Loucy (cell line): ENCODE measurements at regions not wholly inside any gene's neighbourhood (a gene's known extent, or its start where the extent isn't known, plus 50 kb on each side); places are given as distances from the start of the nearest gene placed in this dataset.

Experiments
- H2AFZ ChIP-seq: fragments of 200-600 bp; sonication (generic); 2 replicates; pipeline ENCODE4 v1.6.0; 2016; ENCODE audit warnings: antibody characterized with exemption, mild to moderate bottlenecking, low read length, moderate library complexity
- H3F3A ChIP-seq: fragments of 200-600 bp; 2 replicates; pipeline ENCODE4 v1.6.0; 2016; ENCODE audit warnings: antibody characterized with exemption, low read depth, mild to moderate bottlenecking
- H3K27me3 ChIP-seq: fragments of 200-600 bp; sonication (generic); 2 replicates; pipeline ENCODE4 v1.6.1; 2014; ENCODE audit warnings: low read length, mild to moderate bottlenecking; ENCODE audit not compliant: insufficient read depth, poor library complexity, severe bottlenecking
- H3K36me3 ChIP-seq: fragments of 200-600 bp; sonication (generic); 2 replicates; pipeline ENCODE4 v1.6.1; 2016; ENCODE audit warnings: low read length; ENCODE audit not compliant: insufficient read depth
- H3K4me1 ChIP-seq: fragments of 200-600 bp; sonication (generic); 2 replicates; pipeline ENCODE4 v1.5.1; 2014; ENCODE audit warnings: low read length, mild to moderate bottlenecking; ENCODE audit not compliant: insufficient read depth, poor library complexity, severe bottlenecking
- H3K4me2 ChIP-seq: fragments of 200-600 bp; sonication (generic); 2 replicates; pipeline ENCODE4 v1.6.0; 2014; ENCODE audit warnings: antibody characterized with exemption, low read length, low read depth, mild to moderate bottlenecking; ENCODE audit not compliant: poor library complexity, severe bottlenecking
- H3K4me3 ChIP-seq: fragments of 200-600 bp; sonication (generic); 2 replicates; pipeline ENCODE4 v1.5.1; 2014; ENCODE audit warnings: low read length, mild to moderate bottlenecking, mixed read lengths; ENCODE audit not compliant: poor library complexity, severe bottlenecking
- H3K79me2 ChIP-seq: fragments of 200-600 bp; sonication (generic); 2 replicates; pipeline ENCODE4 v1.6.1; 2014; ENCODE audit warnings: low read length; ENCODE audit not compliant: insufficient read depth
- H3K9ac ChIP-seq: fragments of 200-600 bp; sonication (generic); 2 replicates; pipeline ENCODE4 v1.6.0; 2014; ENCODE audit warnings: mild to moderate bottlenecking, low read depth, low read length, moderate library complexity; ENCODE audit not compliant: poor library complexity, severe bottlenecking
- H3K9me2 ChIP-seq: fragments of 200-600 bp; sonication (generic); replicated peaks from 2 replicates; pipeline ENCODE4 v1.6.1; 2016; ENCODE audit warnings: low read depth, low read length, mixed read lengths
- H3K9me3 ChIP-seq: fragments of 200-600 bp; sonication (generic); 2 replicates; pipeline ENCODE4 v1.6.1; 2014; ENCODE audit warnings: mild to moderate bottlenecking, antibody characterized with exemption, low read length, low read depth; ENCODE audit not compliant: insufficient read depth
- H4K20me1 ChIP-seq: fragments of 200-600 bp; sonication (generic); 2 replicates; pipeline ENCODE4 v1.6.0; 2014; ENCODE audit warnings: antibody characterized with exemption, low read length, mild to moderate bottlenecking; ENCODE audit not compliant: insufficient read depth, poor library complexity, severe bottlenecking
- CTCF ChIP-seq: fragments of 200-600 bp; sonication (generic); conservative IDR thresholded peaks from 2 replicates; pipeline ENCODE4 v1.5.1; 2014; ENCODE audit warnings: mild to moderate bottlenecking, antibody characterized with exemption, low read length
- EZH2phosphoT487 ChIP-seq: fragments of 200-600 bp; IDR thresholded peaks from 2 replicates; pipeline ENCODE4 v1.6.1; 2018; ENCODE audit warnings: antibody characterized with exemption, mild to moderate bottlenecking, moderate library complexity, borderline replicate concordance

- Histone ChIP-seq H3K9me2 (no peaks in the 10 kb centered on the region), H3K4me3 (no peak overlapping the region), H3K27me3 (no peaks in the 10 kb centered on the region), H2AFZ (no peak overlapping the region), H3K9ac (no peak overlapping the region), H4K20me1 (no peaks in the 10 kb centered on the region), H3F3A (no peaks in the 10 kb centered on the region), H3K9me3 (no peaks in the 10 kb centered on the region), H3K4me1 (no peaks in the 10 kb centered on the region), H3K4me2 (no peak overlapping the region), H3K79me2 (no peaks in the 10 kb centered on the region), H3K36me3 (no peaks in the 10 kb centered on the region)
- TF ChIP-seq CTCF (no peak), EZH2phosphoT487 (no peak)
Measured at GRCh38 chr3:22029480-22029879, 278.5 kb upstream of the ZNF385D start.

DNA sequence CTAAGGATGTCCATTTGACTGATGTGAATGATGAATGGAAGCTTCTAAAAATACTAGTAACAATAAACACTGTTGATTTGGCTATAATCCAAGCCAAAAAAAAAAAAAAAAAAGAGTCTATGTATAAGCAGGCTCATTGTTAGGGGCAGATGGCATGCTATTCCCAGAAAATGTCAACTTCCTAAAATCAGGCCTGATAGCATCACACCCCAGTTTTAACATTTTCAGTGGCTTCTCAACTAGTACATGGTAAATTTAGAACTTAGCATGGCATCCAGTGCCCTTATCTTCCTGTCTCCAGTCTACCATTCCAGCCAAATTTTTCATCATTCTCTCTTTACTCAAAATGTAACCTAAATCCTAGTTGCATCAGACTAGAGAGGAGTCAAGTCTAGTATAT lies 288.2 kb upstream of the ZNF385D start:
- H4K20me1 ChIP-seq: no peaks in the 10 kb centered on the region
- H3K36me3 ChIP-seq: no peaks in the 10 kb centered on the region
- H3F3A ChIP-seq: no peaks in the 10 kb centered on the region
- TF ChIP-seq EZH2phosphoT487 (no peak), CTCF (no peak)
- no peak overlapping the region for H3K9ac ChIP-seq
- no peaks in the 10 kb centered on the region for H3K79me2 ChIP-seq
- no peaks in the 10 kb centered on the region for H3K9me2 ChIP-seq
- no peak overlapping the region for H2AFZ ChIP-seq
- no peak overlapping the region for H3K4me3 ChIP-seq
- H3K9me3 ChIP-seq: no peaks in the 10 kb centered on the region
- no peak overlapping the region for H3K4me2 ChIP-seq
- H3K27me3 ChIP-seq: no peaks in the 10 kb centered on the region
- no peaks in the 10 kb centered on the region for H3K4me1 ChIP-seq

DNA sequence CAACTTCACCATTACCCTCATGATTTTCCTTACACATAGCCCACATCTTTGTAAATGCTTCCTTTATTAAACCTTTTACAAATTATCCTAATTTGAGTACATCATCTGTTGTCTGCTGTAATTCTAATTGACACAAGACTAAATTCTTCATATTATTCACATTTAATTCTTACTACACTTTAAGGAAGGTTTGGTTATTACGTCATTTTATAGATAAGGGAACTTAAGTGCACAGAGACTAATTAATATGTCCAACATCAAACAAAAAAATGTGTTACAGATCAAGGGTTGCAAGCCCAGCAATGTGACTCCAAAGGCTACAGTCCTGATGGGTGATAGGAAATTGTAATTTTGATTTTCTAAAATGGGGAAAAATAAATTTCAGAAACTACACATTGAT lies 289.1 kb upstream of the ZNF385D start:
- Histone ChIP-seq H3K4me1 (no peaks in the 10 kb centered on the region), H3K79me2 (no peaks in the 10 kb centered on the region), H2AFZ (no peak overlapping the region), H3K9ac (no peak overlapping the region), H3K9me3 (no peaks in the 10 kb centered on the region), H3F3A (no peaks in the 10 kb centered on the region), H3K4me3 (no peak overlapping the region), H3K36me3 (no peaks in the 10 kb centered on the region), H4K20me1 (no peaks in the 10 kb centered on the region), H3K27me3 (no peaks in the 10 kb centered on the region), H3K9me2 (no peaks in the 10 kb centered on the region), H3K4me2 (no peak overlapping the region)
- TF ChIP-seq CTCF (no peak), EZH2phosphoT487 (no peak)
